ENCODE measurements at regions not wholly inside any gene's neighbourhood (a gene's known extent, or its start where the extent isn't known, plus 50 kb on each side); places are given as distances from the start of the nearest gene placed in this dataset.

DNA sequence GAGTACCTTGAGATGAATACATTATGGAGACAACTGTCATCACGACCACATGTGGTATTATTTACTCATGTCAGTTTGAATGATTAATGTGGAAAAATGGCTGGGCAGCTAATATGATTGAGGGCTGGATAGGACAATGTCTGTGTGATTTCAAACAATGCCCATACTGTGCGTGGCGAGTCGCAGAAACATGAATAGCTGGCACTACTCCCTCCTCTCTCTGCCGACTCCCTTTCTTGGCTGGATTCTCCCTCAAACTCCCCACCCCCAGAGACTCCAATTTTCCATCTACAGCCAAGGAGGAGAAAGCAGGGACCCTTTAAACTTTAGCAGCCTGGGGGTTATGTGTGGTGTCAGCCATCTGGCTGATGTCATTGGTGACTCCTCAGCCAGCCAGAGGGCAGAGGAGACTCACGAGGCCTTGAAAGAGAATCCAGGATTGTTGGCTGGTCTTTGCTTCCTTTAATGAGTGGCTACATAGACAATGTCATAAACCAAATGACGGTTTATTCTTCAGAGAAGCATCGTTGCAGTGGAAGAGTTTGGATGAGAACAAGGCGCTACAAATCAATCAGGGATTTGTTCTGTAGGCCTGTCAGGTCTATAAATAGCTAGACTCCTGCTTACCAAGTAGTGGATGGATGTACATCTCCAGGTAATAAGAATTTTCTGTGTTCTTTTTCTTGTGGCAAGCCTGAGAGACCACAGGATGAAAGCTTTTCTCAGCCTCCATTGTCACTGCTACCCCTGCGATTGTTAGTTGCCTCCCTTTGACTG, 165.6 kb downstream of the DLEU7 start:
- no peak for TF ChIP-seq POLR2A (IDR thresholded peaks at IDR 0.05)
- TF ChIP-seq CTCF (IDR thresholded peaks at IDR 0.05): no peak
